Non-pigmented ciliary epithelial cell (primary cell): ENCODE measurements at regions not wholly inside any gene's neighbourhood (a gene's known extent, or its start where the extent isn't known, plus 50 kb on each side); places are given as distances from the start of the nearest gene placed in this dataset.
"Not testable (repeated sequence)": the region's sequence is repeated elsewhere in the genome, so short reads cannot be mapped to it uniquely, and the experiment has no call there.

Experiments used
- DNase-seq: peaks from one replicate; pipeline ENCODE4 v3.0.0-alpha.2; 2010; ENCODE audit warnings: low read depth

DNA sequence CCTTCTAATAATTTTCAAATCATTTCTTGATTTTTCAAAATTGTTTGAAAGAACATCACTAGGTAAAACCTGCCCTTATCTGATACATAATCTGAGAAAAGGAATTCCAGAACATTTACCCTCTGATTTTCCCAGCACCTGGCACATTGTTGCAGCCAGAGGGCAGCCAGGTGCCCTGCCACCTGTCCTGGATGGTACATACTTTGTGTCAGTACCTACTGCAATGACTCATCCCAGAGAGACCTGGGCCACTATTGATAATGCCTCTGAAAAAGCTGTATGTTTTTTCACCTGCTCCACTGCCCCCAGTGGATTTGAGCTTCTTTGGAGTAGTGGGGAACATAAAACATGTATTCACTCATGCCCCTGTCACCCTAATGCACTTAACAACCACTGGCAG is 648.9 kb upstream of the GBE1 start:
- no peak for DNase-seq

DNA sequence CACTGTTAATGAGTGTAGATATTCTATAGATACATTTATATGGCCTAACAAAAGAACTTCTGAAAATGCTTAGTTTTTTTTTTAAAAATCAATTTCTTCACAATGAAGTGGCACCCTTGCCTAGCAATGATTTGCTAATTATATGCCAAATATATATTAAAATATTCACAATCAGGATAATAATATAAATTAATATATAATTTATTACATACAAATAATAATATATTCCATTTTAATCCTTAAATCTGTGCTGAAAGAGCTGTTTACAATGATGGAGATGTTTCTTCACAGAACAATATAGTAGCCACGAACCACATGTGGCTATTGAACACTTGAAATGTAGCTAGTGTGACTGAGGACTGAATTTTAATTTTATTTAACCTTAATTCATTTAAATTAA is 648.4 kb upstream of the GBE1 start:
- DNase-seq, result no peak

DNA sequence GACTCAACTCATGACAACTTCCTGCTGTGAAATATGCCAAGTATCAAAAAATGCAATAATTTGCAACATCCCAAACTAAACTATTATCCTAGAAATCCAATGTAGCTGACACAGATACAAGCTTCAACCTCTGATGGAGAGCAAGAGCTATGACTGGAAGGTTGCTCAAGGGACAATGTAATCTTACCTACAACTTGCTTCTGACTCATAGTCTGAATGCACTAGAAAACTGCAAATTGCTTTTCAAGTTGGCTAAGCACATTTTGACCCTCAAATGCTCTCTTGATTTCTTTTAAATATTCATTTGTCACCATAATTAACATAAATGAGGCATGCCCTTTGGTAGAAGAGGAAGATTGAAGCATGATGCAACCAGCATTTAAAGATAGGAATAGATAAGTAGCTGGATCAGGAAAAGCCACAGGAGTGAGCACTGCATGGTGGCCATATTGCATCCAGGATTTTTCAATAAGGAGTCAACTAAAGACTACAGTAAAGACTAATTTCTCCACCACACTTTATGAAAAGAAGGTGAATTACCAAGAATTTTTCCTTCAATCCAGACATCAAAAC is 630.8 kb upstream of the GBE1 start:
- no peak for DNase-seq

DNA sequence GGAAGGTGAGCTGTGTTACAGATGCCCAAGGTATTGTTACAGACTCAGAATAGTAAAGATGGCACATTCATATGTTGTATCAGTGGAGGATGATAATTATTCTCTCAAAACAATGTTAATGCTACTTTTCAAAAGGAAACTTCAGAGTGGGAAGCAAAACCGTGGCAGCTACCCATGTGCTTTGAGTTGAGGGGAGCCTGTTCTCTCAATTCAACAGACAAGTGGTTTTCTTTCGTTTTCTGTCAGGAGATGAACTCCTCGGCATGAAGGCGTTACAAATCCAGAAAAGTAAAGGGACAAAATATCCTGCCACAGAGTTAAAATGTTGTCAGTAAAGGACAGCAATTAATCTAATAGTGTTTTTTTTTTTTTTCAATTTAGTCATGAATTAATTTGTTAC is 629.4 kb upstream of the GBE1 start:
- DNase-seq, result no peak

DNA sequence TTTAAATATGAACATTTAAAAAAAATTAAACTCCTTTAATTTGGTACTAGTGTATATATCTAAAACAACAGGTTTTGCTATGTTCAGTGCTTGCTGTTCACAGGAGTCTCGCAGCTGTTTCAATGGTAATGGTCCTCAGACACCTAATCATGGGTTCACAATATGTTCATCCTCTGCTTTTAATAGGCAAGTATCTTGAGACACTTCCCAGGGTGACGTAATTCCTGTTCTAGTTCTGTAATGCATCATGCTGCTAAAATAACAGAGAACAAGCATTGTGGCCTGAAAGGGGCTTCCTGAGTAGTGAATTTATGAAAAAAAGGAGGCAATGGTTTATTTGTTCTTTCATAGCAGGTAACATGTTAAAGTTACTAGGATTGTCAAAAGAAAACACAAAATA is 625.2 kb upstream of the GBE1 start:
- DNase-seq, result no peak

DNA sequence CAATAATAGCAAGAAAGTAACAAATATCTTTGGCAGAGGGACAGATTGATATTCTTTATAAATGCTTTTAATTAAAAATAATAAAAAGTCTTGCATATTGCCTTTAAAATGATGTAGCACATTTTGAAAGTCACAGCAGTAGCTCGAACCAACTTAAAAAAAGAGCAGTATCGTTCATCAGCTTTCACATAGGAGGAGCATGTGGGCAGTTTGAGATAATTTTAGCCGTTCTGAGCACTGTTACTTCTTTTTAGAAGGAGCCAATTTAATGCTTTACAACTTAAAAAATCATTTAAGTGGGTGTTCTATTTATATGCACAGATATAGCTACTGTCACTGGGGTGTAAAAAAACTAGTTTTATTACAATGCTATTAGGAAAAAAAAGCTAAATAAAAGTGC is 622.7 kb upstream of the GBE1 start:
- no peak for DNase-seq

DNA sequence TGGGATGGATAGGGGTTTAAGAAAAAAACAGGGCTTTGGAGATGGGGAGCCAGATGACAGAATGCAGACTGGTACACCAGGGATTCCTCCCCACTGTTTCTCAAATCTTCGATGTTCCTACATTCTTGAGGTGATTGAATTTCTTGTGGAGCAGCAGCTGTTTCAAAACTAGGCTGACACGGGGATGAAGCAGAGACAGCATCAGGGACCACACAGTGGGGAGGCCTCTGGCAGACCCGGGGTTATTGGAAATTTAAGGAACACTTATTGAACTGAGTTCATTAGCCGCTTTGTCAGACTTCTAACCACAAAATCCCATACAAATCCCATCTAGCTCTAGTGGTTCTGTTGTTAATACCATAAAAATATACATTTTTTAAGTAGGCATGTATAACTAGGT is 621.4 kb upstream of the GBE1 start:
- no peak for DNase-seq

DNA sequence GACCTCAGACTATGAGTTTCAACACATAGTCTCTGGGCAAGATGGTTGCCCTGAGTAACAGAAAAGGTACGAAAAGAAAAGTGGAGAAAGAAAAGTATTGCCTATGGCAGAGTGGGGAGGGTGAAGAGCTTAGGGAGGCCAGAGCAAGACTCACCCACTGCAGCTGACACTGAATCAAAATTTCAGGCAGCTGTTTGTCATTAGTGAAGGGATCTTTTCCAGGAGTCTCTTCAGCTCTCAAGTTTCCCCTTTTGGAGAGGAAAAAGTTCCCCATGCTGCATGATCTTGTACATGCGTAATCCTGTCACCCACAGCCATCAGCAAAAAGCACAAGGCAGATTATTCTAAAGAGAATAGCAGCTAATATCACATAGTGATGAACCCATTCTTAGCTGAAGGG is 616.9 kb upstream of the GBE1 start:
- no peak for DNase-seq

DNA sequence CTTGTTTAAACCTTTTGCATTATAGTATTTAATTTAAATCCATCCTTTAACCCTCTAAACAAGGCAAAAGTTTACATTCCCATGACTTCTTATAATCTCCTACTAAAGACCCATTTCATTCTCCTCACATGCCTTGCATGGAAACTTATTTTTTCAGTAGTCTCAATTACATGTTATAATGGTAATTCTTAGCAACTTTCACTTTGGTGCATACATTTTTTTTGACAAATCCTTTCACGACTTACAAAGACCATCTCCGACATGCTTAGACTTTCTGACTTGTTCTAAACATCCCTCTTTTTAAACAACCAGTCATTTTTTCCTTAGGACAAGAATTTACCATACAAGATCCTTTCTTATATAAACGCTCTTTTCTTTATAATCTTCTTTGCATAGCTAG is 615.4 kb upstream of the GBE1 start:
- no peak for DNase-seq

DNA sequence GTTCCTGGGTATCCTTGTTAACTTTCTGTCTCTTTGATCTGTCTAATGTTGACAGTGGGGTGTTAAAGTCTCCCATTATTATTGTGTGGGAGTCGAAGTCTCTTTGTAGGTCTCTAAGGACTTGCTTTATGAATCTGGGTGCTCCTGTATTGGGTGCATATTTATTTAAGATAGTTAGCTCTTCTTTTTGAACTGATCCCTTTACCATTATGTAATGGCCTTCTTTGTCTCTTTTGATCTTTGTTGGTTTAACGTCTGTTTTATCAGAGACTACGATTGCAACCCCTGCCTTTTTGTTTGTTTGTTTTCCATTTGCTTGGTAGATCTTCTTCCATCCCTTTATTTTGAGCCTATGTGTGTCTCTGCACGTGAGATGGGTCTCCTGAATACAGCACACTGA is 612.4 kb upstream of the GBE1 start:
- DNase-seq, result not testable (repeated sequence)

DNA sequence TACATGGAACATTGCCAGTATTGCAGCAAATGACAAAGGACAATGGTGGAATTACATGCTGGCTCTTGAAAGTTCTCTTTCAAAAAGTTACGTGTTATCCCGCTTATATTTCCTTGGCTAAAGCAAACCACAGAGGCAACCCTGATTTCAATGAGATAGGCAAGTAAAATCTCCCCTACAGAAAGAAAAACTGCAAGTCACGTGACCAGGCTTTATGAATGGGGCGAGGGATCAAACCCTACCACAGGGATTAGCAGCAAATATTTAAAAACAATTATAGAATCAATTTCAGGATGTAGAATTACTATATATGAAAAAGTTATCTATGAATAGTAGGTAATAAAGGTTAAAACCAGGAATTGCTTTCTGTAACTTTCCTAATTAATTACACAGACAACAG is 603.4 kb upstream of the GBE1 start:
- no peak for DNase-seq

DNA sequence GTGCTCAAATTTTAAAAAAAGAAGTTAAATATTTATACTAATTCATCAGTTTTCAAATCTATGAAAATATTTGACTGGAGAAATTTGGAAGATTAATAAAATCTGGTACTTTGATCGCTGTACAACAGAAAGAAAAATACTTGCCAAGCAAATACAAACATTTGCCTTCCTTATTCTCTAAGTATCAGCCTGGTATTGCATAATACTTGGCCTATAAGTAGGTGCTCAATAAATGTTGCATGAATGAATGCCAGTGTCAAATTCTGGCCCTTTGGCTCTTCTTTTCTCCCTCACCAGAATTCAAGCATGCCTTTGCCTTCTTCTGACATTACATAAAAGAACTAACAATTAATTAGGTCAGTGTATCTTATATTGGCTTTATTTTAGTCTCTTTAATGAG is 601.7 kb upstream of the GBE1 start:
- no peak for DNase-seq

DNA sequence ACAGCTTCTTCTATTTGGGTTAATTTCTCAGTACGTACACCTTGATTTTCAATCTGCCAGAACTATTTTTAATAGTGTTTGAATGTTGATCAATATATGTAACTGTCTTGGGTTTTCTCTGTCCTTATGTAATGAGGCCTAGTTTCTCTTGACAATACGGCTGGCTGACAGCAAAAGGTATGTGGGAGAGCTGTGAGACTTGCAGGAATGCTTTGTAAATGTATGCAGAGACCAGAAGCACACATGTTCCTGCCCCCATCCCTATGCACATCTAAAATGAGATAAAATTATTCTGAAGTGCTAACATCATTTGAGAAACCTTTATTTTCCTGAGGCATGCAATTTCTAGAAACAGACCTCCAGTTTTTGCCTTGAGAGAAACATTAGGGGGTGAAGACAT is 593.8 kb upstream of the GBE1 start:
- no peak for DNase-seq

DNA sequence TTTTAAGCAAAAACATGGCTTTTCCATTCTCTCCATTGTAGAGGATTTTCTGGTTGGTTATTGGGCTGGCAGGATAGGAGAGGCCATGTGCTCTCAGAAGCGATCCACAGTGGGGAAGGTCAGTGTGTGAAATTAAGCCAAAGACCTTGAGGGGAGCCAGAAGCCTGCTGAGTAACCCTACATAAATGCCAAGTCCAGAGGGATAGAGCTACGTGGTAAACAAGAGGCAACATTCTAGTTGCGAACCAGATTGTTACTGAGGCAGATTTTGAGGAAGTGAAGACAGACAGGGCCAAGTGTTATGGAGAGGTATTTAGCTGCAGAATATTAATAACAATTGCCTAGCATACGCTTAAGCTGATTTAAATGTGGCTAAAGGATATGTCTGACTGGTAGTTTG is 592.8 kb upstream of the GBE1 start:
- DNase-seq, result no peak

DNA sequence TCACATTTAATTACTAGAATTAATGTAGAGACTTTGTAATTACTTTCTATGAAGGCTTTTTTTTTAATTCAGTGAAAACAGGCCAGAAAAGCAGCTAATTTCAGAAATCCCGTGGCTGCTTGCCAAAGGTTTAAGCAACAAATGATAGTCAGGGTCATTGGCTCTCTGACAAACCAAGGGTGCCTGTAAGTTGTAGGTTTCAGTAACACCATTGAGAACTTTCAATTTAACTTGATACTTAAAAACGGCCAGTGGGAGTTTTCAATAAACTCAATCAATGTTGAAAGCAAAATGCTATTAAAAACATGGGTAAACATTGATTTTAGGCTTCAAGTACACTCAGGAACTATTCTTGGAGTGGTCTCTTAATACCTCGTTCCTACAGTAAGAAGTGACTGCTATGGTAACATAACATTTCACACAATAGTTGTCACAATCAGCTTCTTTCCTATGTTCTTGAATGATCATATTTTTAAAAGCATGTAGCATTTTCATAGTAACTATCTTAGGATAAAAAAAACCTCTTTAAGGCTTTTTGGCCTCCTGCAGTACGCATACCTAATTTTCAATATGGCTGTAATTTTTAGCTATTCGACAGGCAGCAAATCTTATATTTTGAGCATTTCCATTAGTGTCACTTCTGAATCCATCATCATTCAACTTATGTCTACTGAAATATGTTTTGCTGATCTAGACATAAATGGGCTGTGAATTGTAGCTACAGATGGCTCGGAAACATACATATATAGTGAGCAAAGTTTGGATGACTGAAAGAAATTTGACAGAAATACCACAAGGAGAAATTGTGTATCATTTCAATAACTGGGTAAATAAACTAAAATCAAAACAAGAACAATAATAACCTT is 592.1 kb upstream of the GBE1 start:
- DNase-seq, result no peak

DNA sequence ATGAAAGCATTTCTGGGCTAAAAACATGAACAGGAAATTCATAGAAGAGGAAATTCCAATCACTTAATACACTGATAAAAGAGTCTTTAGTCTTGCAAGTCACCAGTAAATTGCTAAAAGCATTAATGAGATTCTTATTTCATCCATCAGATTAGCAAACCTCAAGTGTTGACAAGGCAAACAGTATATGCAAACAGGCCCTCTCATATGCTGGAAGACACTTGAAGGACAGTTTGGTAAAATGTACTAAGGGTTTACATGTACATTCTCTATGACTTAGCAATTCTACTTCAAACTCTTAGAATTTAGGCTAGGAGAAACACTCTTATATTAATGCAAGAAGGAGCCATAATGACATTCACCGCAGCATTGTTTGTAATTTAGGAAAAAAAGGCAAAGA is 586.1 kb upstream of the GBE1 start:
- DNase-seq, result no peak

DNA sequence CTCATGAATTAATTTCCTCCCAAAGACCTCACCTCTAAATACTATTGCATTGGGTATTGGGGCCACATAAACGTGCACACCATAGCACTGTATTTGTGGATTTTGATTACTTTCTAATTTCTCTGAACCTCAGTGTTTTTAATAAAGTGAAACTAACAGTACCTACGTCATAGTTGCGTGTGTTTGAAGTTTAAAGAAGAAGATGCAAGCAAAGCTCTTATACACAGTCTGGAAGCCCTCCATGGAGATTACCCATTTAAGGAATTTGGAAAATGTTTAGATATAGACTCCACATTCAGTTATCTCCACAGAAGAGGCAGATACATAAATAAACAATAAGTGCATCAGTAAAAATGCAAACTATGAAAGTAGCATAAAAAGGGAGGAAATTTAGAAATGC is 581.1 kb upstream of the GBE1 start:
- DNase-seq, result no peak

DNA sequence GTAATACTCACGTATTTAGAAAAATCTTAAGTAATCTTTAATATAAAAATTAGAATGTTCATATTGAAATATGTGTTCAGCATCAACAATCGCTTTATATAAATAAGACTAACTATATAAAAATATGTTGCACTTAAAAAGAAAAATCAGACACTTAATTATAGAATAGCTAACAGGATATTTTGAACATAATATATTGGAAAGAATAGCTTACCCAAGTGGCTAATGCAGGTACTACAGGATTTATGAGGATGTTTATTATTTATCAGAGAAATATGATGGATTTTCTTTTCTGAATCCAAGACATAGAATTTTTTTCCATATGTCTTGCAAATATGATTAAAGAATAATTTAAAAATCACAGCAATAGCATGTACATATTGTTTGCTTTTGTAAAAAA is 567.9 kb upstream of the GBE1 start:
- DNase-seq, result no peak

DNA sequence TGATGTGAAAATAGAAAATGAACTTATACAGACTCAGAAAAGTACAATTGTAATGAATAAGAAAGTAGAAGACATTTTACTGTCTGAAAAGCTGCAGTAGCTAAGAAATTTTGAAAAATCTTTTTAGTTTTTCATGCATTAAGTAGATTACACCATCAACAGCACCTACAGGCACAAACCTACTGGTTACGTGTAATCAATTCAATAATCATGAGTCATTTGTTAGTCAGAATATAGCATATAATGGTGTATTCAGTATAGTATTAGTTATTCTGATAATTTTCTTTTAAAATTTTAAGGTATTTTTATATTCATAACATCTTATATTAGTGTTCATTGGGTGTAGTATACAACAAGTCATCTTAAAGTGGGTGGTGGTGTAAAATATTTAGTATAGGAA is 550.5 kb upstream of the GBE1 start:
- no peak for DNase-seq

DNA sequence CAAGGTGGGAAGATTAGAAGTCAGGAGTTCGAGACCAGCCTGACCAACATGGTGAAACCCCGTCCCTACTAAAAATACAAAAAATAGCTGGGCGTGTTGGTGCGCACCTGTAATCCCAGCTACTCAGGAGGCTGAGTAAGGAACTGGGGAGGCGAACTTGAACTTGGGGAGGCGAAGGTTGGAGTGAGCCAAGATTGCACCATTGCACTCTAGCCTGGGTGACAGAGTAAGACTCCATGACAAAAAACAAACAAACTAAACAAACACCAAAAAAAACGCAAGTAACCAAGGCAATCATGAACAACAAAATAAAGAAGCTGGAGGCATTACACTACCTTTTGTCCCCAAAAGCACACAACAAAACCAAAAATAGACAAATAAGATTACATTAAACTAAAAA is 547.3 kb upstream of the GBE1 start:
- DNase-seq, result no peak

DNA sequence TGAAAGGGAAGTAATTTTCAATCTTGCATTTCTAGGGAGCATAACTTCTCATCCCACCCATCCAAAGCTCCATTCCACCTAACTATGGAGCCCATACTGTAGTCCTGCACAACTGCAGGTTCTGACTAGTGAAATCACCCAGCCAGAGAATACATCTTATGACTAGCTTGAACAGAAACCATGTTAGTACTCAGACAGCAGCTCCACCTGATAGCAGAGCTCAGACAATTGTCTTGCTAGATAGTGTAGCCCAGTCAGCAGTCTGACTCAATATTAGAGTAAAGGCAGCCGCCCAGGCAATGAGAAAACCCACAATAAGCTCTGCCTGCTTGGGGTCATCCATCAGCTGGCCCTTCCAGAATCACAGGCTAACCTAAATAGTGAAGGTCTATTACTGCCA is 544.7 kb upstream of the GBE1 start:
- no peak for DNase-seq

DNA sequence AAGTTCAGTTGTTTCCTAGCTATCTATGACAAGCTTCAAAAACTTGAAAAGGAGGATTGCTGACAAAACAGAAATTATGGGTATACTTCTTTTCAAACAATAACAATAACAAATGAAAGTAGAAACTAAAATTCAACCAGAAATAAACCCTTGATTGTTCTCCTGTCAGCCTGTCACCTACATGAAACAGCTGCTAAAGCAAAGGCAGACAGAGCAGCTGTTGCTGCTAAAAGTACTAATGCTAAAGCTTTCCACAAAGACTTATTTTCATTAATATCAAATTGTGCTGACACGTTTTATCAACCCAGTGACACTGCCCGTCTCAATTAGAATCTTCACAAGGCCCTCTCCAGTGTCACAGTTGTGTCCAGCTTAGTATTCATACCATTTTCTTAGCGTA is 533.2 kb upstream of the GBE1 start:
- DNase-seq, result no peak

DNA sequence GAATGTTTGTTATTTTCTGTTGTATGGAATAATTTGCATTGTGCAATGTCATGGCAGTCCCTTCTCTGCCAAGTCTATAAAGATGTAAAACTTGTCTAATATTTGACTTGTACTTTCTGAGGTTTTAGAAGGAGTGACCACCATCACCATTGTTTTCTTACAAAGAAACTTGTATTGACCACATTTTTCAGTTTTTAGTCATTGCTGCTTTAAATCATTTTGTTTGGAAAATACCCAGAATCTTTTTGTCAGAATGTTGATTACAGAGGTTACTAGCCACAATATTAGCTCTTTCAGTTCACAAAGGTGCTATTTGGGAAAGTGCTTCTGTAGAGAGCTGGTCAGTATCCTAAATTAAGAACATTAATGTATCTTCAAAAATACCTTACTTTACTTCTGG is 532.4 kb upstream of the GBE1 start:
- DNase-seq, result no peak

DNA sequence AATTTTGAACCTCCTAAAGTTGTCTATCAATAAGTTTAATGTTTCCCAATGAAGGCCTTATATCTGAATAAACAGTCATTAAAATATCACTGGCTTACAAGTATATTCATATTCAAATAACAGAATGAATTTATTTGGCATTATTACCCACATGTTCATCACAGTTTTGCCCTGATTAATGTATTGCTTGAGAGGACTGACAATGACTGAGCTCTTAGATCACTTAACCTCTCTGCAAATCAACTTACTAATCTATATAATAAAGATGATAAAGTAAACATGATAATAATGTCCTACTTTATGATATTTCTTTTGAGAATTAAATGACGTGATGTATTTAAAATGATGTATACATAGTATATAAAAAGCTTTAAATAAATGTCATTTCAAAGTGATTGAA is 532.0 kb upstream of the GBE1 start:
- DNase-seq, result no peak
